ENCODE measurements at regions not wholly inside any gene's neighbourhood (a gene's known extent, or its start where the extent isn't known, plus 50 kb on each side); places are given as distances from the start of the nearest gene placed in this dataset.

DNA sequence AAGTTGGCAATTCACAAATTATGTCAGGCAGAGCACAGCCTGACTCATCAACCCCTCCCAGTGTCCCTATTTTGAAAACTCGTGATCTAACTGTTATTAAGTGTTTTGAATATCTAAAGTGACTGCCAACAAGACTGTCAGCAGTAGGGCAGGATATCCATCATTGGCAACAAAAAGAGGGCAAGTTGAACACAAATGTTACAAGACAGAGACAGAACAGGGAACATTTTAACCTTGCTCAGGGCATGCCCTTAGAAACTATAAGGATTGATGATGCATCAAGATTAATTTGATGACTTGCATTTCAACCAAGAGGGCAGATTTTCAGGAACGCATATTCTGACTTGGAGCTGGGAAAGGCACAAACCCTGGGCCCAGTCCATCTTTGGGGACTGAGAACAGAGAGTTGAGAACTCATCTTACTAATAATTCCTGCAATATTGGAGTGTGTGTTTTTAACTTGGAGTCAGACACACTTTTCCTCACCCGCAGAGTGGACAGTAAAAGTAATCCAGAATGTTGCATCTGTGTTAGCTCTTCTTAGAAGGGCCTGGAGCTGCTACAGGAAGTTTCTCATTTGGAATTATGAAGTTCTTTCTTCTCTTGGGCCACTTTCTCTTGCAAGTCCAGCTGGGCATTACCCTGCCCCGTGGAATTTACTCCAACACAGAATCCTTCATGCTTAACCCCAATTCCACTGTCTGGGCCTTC is 317.2 kb downstream of the LTN1 start:
- Histone ChIP-seq H3K4me1 (ENCODE audit: control insufficient read depth in 5 of 5, insufficient read depth in 5 of 5, low read length in 5 of 5) (peaks cover 0 to 8% (median 0%) of the 10 kb centered on the region in 5 donors), H3K9me3 (ENCODE audit: control insufficient read depth in 4 of 4, insufficient read depth in 3 of 4, low read length in 3 of 4) (peaks cover 0 to 4% (median 0%) of the 10 kb centered on the region in 4 donors), H3K9ac (ENCODE audit: insufficient read depth in 1 of 2, low read length in 2 of 2) (no peak overlapping the region), H3K27ac (ENCODE audit: low read depth in 1 of 2, low read length in 1 of 2) (peak overlapping the region in 1 of 2 donors; percentile 73), H3K27me3 (ENCODE audit: control insufficient read depth in 3 of 3, insufficient read depth in 3 of 3, low read length in 2 of 3) (no peaks in the 10 kb centered on the region), H3K36me3 (ENCODE audit: control insufficient read depth in 4 of 4, insufficient read depth in 4 of 4, low read length in 4 of 4) (no peaks in the 10 kb centered on the region), H3K4me3 (no peak overlapping the region)
- TF ChIP-seq, protein P1, sequence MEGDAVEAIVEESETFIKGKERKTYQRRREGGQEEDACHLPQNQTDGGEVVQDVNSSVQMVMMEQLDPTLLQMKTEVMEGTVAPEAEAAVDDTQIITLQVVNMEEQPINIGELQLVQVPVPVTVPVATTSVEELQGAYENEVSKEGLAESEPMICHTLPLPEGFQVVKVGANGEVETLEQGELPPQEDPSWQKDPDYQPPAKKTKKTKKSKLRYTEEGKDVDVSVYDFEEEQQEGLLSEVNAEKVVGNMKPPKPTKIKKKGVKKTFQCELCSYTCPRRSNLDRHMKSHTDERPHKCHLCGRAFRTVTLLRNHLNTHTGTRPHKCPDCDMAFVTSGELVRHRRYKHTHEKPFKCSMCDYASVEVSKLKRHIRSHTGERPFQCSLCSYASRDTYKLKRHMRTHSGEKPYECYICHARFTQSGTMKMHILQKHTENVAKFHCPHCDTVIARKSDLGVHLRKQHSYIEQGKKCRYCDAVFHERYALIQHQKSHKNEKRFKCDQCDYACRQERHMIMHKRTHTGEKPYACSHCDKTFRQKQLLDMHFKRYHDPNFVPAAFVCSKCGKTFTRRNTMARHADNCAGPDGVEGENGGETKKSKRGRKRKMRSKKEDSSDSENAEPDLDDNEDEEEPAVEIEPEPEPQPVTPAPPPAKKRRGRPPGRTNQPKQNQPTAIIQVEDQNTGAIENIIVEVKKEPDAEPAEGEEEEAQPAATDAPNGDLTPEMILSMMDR (IDR thresholded peaks at IDR 0.05; ENCODE audit: control extremely low read depth, extremely low read depth): no peak
- DNase-seq (peak in 1 of 3 donors; percentile 15), ATAC-seq (ENCODE audit: insufficient read depth, low FRiP score) (peak; percentile 53)
- WGBS, 2 donors: 63 to 83% methylated on average over 4 of the region's 4 CpGs

DNA sequence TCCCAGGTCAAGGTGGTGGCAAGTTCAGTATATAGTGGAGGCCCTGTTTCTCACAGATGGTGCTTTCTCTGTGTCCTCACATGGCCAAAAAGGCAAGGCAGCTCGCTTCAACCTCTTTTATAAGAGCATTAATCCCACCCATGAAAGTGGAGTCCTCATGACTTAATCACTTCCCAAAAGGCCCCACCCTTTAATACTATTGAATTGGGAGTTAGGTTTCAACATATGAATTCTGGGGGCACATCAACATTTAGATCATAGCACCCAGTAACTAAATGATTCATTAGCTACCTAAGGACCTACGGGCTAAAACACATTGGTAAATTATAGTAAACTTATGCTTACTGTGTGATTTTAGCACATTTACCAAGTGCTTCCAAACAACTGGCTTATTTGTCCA is 317.9 kb downstream of the LTN1 start:
- DNase-seq: no peak
- H3K4me3 ChIP-seq: no peak overlapping the region
- no peak overlapping the region for H3K9ac ChIP-seq (ENCODE audit: insufficient read depth in 1 of 2, low read length in 2 of 2)
- no peak for ATAC-seq (ENCODE audit: insufficient read depth, low FRiP score)
- H3K4me1 ChIP-seq (ENCODE audit: control insufficient read depth in 5 of 5, insufficient read depth in 5 of 5, low read length in 5 of 5): peaks cover 0 to 8% (median 0%) of the 10 kb centered on the region in 5 donors
- H3K27ac ChIP-seq (ENCODE audit: low read depth in 1 of 2, low read length in 1 of 2): no peak overlapping the region
- H3K9me3 ChIP-seq (ENCODE audit: control insufficient read depth in 4 of 4, insufficient read depth in 3 of 4, low read length in 3 of 4): peaks cover 0 to 4% (median 0%) of the 10 kb centered on the region in 4 donors
- no peaks in the 10 kb centered on the region for H3K27me3 ChIP-seq (ENCODE audit: control insufficient read depth in 3 of 3, insufficient read depth in 3 of 3, low read length in 2 of 3)
- TF ChIP-seq, protein P1 (IDR thresholded peaks at IDR 0.05; ENCODE audit: control extremely low read depth, extremely low read depth): no peak
- WGBS, 2 donors: 87% methylated on average over 2 of the region's 2 CpGs
- H3K36me3 ChIP-seq (ENCODE audit: control insufficient read depth in 4 of 4, insufficient read depth in 4 of 4, low read length in 4 of 4): no peaks in the 10 kb centered on the region

GRCh38 chr21:28671549-28672195 is 321.0 kb downstream of the LTN1 start:
- DNase-seq (no peak), ATAC-seq (ENCODE audit: insufficient read depth, low FRiP score) (no peak)
- H3K9me3 ChIP-seq (ENCODE audit: control insufficient read depth in 4 of 4, insufficient read depth in 3 of 4, low read length in 3 of 4): peaks cover 0 to 2% (median 0%) of the 10 kb centered on the region in 4 donors
- H3K27ac ChIP-seq (ENCODE audit: low read depth in 1 of 2, low read length in 1 of 2): no peak overlapping the region
- no peaks in the 10 kb centered on the region for H3K27me3 ChIP-seq (ENCODE audit: control insufficient read depth in 3 of 3, insufficient read depth in 3 of 3, low read length in 2 of 3)
- TF ChIP-seq, protein P1 (IDR thresholded peaks at IDR 0.05; ENCODE audit: control extremely low read depth, extremely low read depth): no peak
- H3K9ac ChIP-seq (ENCODE audit: insufficient read depth in 1 of 2, low read length in 2 of 2): no peak overlapping the region
- H3K4me1 ChIP-seq (ENCODE audit: control insufficient read depth in 5 of 5, insufficient read depth in 5 of 5, low read length in 5 of 5): peaks cover 0 to 8% (median 0%) of the 10 kb centered on the region in 5 donors
- no peaks in the 10 kb centered on the region for H3K36me3 ChIP-seq (ENCODE audit: control insufficient read depth in 4 of 4, insufficient read depth in 4 of 4, low read length in 4 of 4)
- WGBS, 2 donors: 74 to 84% methylated on average over 7 of the region's 7 CpGs
- no peak overlapping the region for H3K4me3 ChIP-seq

Measured in lung (tissue), 11 donors.